GM12878 (cell line): ENCODE measurements at regions not wholly inside any gene's neighbourhood (a gene's known extent, or its start where the extent isn't known, plus 50 kb on each side); places are given as distances from the start of the nearest gene placed in this dataset.
"Not testable (repeated sequence)": the region's sequence is repeated elsewhere in the genome, so short reads cannot be mapped to it uniquely, and the experiment has no call there.

ENCODE experiments used
- ATAC-seq: fragments of 200-7000 bp; cut with Tn5 transposase; 3 replicates; pipeline ENCODE4 v1.9.1; 2020; ENCODE audit warnings: mild to moderate bottlenecking, moderate library complexity
- BruUV-seq: library from RNA; stranded (reverse); fragments of 400-500 nt; replicated peaks from 2 replicates; lab custom pipeline; 2021; lab: Mats Ljungman, UMichigan
- CTCF ChIA-PET: fragments of 300-600 bp; sonication (Branson Sonifier 250); formaldehyde crosslinking; extraction: SDS; loops from one replicate; lab custom pipeline; 2021; ENCODE audit warnings: inconsistent platforms; lab: Yijun Ruan, JAX
- POLR2A ChIA-PET: fragments of 350-600 bp; formaldehyde crosslinking; extraction: SDS; loops from one replicate; lab custom pipeline; 2021; ENCODE audit warnings: inconsistent platforms; lab: Charles Lee
- RAD21 ChIA-PET: fragments of 300-600 bp; sonication (Branson Sonifier 250); formaldehyde crosslinking; loops from one replicate; lab custom pipeline; 2023; ENCODE audit warnings: antibody characterized with exemption; ENCODE audit not compliant: unreplicated experiment; lab: Charles Lee
- SMC1A ChIA-PET: fragments of 300-600 bp; sonication (Branson Sonifier 250); formaldehyde crosslinking; loops from one replicate; lab custom pipeline; 2023; ENCODE audit not compliant: unreplicated experiment, uncharacterized antibody; lab: Charles Lee
- DNase-seq: peaks from one replicate; pipeline ENCODE4 v3.0.0-alpha.2; 2011; ENCODE audit warnings: low read depth, low spot score
- FAIRE-seq: peaks from 3 replicates; lab custom pipeline; 2011; peaks lifted over from hg19 to GRCh38; lab: Jason Lieb, UNC
- H2AFZ ChIP-seq: 2 replicates; pipeline ENCODE4 v1.6.0; 2011; ENCODE audit warnings: low read depth, low read length, control low read depth; ENCODE audit not compliant: control insufficient read depth
- H3K27ac ChIP-seq: 2 replicates; pipeline ENCODE4 v1.5.1; 2011; ENCODE audit warnings: control low read depth; ENCODE audit not compliant: control insufficient read depth, insufficient read depth
- H3K27me3 ChIP-seq, 2 experiments: replicated peaks in 1 of 2; 2 replicates each; pipeline versions ENCODE4 v1.6.0 to v1.6.1; 2011; ENCODE audit warnings: low read length in 1 of 2; ENCODE audit not compliant: control insufficient read depth in 2 of 2, insufficient read depth in 2 of 2
- H3K36me3 ChIP-seq, 2 experiments: 2 replicates each; pipeline ENCODE4 v1.5.1; 2011; ENCODE audit warnings: low read length in 1 of 2; ENCODE audit not compliant: control insufficient read depth in 2 of 2, insufficient read depth in 2 of 2
- H3K4me1 ChIP-seq: 2 replicates; pipeline ENCODE4 v1.6.1; 2011; ENCODE audit warnings: mild to moderate bottlenecking, low read length, moderate library complexity, mixed read lengths; ENCODE audit not compliant: control insufficient read depth, insufficient read depth
- H3K4me2 ChIP-seq: 2 replicates; pipeline ENCODE4 v1.6.0; 2011; ENCODE audit warnings: control low read depth; ENCODE audit not compliant: control insufficient read depth, insufficient read depth
- H3K4me3 ChIP-seq: fragments of 200-600 bp; sonication (generic); 2 replicates; pipeline ENCODE4 v1.5.1; 2016
- H3K79me2 ChIP-seq: 2 replicates; pipeline ENCODE4 v1.6.0; 2011; ENCODE audit warnings: low read length; ENCODE audit not compliant: control insufficient read depth, insufficient read depth
- H3K9ac ChIP-seq: 2 replicates; pipeline ENCODE4 v1.8.0; 2011; ENCODE audit warnings: low read length, control low read depth, mixed read lengths; ENCODE audit not compliant: control insufficient read depth, insufficient read depth
- H3K9me3 ChIP-seq: replicated peaks from 3 replicates; pipeline ENCODE4 v1.5.1; 2011; ENCODE audit warnings: mild to moderate bottlenecking, low read length; ENCODE audit not compliant: control insufficient read depth, insufficient read depth
- H4K20me1 ChIP-seq: 2 replicates; pipeline ENCODE4 v1.6.0; 2011; ENCODE audit not compliant: control insufficient read depth, insufficient read depth
- BHLHE40 ChIP-seq, 2 experiments: fragments of 450-650 bp in 1 of 2; IDR thresholded peaks; 2 replicates each; pipeline ENCODE4 v1.6.1; 2011 to 2017; ENCODE audit warnings: low read depth in 2 of 2, borderline replicate concordance in 1 of 2, improper control_type of control experiment in 1 of 2, low read length in 1 of 2, mild to moderate bottlenecking in 1 of 2
- REST ChIP-seq: IDR thresholded peaks from 2 replicates; pipeline ENCODE4 v1.6.1; 2012; ENCODE audit warnings: mild to moderate bottlenecking, low read depth, low read length
- SMAD1 ChIP-seq: fragments of 450-650 bp; IDR thresholded peaks from 2 replicates; pipeline ENCODE4 v1.6.1; 2018; ENCODE audit warnings: mild to moderate bottlenecking, low read depth; ENCODE audit not compliant: partially characterized antibody
- in situ Hi-C: fragments of 300-500 bp; cut with MboI; formaldehyde crosslinking; loops from 9 replicates; pipeline ENCODE4 v1.14.3; 2018; ENCODE audit warnings: mixed read lengths
- intact Hi-C: fragments of 100-400 bp; cut with micrococcal nuclease; formaldehyde crosslinking; loops from one replicate; pipeline ENCODE4 v1.14.2; 2022; ENCODE audit not compliant: unreplicated experiment

GRCh38 chr10:4276151-4276550 lies 491.1 kb upstream of the KLF6 start (continued):
- TF ChIP-seq REST: no peak
- TF ChIP-seq BHLHE40 (IDR thresholded peaks at IDR 0.05; ENCODE audit: borderline replicate concordance in 1 of 2, low read depth in 2 of 2, low read length in 1 of 2): no peak
- no peak for TF ChIP-seq SMAD1

- RAD21 ChIA-PET, H3K4me2 ChIP-seq, H3K4me3 ChIP-seq, H3K9me3 ChIP-seq, intact Hi-C loops, ATAC-seq, DNase-seq, H3K27me3 ChIP-seq, H3K9ac ChIP-seq, H3K27ac ChIP-seq, FAIRE-seq, in situ Hi-C loops, BruUV-seq, POLR2A ChIA-PET, CTCF ChIA-PET, H3K79me2 ChIP-seq, SMC1A ChIA-PET, H2AFZ ChIP-seq, H3K36me3 ChIP-seq, H3K4me1 ChIP-seq, H4K20me1 ChIP-seq: not testable (repeated sequence)
Measured at GRCh38 chr10:4274671-4275070, 489.7 kb upstream of the KLF6 start.
